ENCODE measurements at regions not wholly inside any gene's neighbourhood (a gene's known extent, or its start where the extent isn't known, plus 50 kb on each side); places are given as distances from the start of the nearest gene placed in this dataset.

GRCh38 chr6:22356362-22356940 lies 59.6 kb upstream of the PRL start:
- no peak for TF ChIP-seq CTCF (IDR thresholded peaks at IDR 0.05; ENCODE audit: poor library complexity)
- TF ChIP-seq EZH2phosphoT487 (IDR thresholded peaks at IDR 0.05; ENCODE audit: low read depth, severe bottlenecking, unreplicated experiment) = no peak
- TF ChIP-seq EZH2 (IDR thresholded peaks at IDR 0.05; ENCODE audit: borderline replicate concordance) = no peak
- Histone ChIP-seq H4K20me1 (ENCODE audit: insufficient read depth, poor library complexity, severe bottlenecking) (no peaks in the 10 kb centered on the region), H3K36me3 (replicated peaks; ENCODE audit: insufficient read depth, low read depth) (no peaks in the 10 kb centered on the region), H2AFZ (no peak overlapping the region), H3K9me3 (ENCODE audit: low read depth) (no peaks in the 10 kb centered on the region), H3K4me2 (no peak overlapping the region), H3K4me3 (no peak overlapping the region), H3K9me2 (replicated peaks; ENCODE audit: insufficient read depth) (no peaks in the 10 kb centered on the region), H3K4me1 (ENCODE audit: insufficient read depth) (no peaks in the 10 kb centered on the region), H3K27ac (no peak overlapping the region), H3K79me2 (no peaks in the 10 kb centered on the region), H3K27me3 (no peaks in the 10 kb centered on the region)
- DNase-seq (ENCODE audit: low spot score) = no peak
- WGBS (ENCODE audit: low lambda C conversion rate, missing lambda C conversion rate) = 91% methylated on average over 24 of the region's 28 CpGs

GRCh38 chr6:22357724-22358189 lies 60.9 kb upstream of the PRL start:
- Histone ChIP-seq H3K27ac (no peak overlapping the region), H3K4me1 (ENCODE audit: insufficient read depth) (peaks cover 3% of the 10 kb centered on the region), H3K4me2 (no peak overlapping the region), H3K4me3 (no peak overlapping the region), H3K36me3 (replicated peaks; ENCODE audit: insufficient read depth, low read depth) (no peaks in the 10 kb centered on the region), H4K20me1 (ENCODE audit: insufficient read depth, poor library complexity, severe bottlenecking) (no peaks in the 10 kb centered on the region), H3K27me3 (no peaks in the 10 kb centered on the region), H2AFZ (no peak overlapping the region), H3K9me3 (ENCODE audit: low read depth) (no peaks in the 10 kb centered on the region), H3K79me2 (no peaks in the 10 kb centered on the region), H3K9me2 (replicated peaks; ENCODE audit: insufficient read depth) (no peaks in the 10 kb centered on the region)
- TF ChIP-seq EZH2phosphoT487 (IDR thresholded peaks at IDR 0.05; ENCODE audit: low read depth, severe bottlenecking, unreplicated experiment) (no peak), CTCF (IDR thresholded peaks at IDR 0.05; ENCODE audit: poor library complexity) (no peak), EZH2 (IDR thresholded peaks at IDR 0.05; ENCODE audit: borderline replicate concordance) (no peak)
- DNase-seq (ENCODE audit: low spot score) = no peak

- TF ChIP-seq CTCF (IDR thresholded peaks at IDR 0.05; ENCODE audit: poor library complexity) = no peak
- TF ChIP-seq EZH2 (IDR thresholded peaks at IDR 0.05; ENCODE audit: borderline replicate concordance) = no peak
- TF ChIP-seq EZH2phosphoT487 (IDR thresholded peaks at IDR 0.05; ENCODE audit: low read depth, severe bottlenecking, unreplicated experiment) = no peak
- Histone ChIP-seq H3K27me3 (no peaks in the 10 kb centered on the region), H2AFZ (no peak overlapping the region), H4K20me1 (ENCODE audit: insufficient read depth, poor library complexity, severe bottlenecking) (no peaks in the 10 kb centered on the region), H3K27ac (no peak overlapping the region), H3K36me3 (replicated peaks; ENCODE audit: insufficient read depth, low read depth) (no peaks in the 10 kb centered on the region), H3K79me2 (no peaks in the 10 kb centered on the region), H3K9me2 (replicated peaks; ENCODE audit: insufficient read depth) (no peaks in the 10 kb centered on the region), H3K9me3 (ENCODE audit: low read depth) (no peaks in the 10 kb centered on the region), H3K4me1 (ENCODE audit: insufficient read depth) (peaks cover 18% of the 10 kb centered on the region), H3K4me3 (no peak overlapping the region), H3K4me2 (no peak overlapping the region)
- WGBS (ENCODE audit: low lambda C conversion rate, missing lambda C conversion rate) = 87% methylated on average over 5 of the region's 5 CpGs
- DNase-seq (ENCODE audit: low spot score) = no peak
Measured at GRCh38 chr6:22361576-22361975, 64.7 kb upstream of the PRL start.

DNA sequence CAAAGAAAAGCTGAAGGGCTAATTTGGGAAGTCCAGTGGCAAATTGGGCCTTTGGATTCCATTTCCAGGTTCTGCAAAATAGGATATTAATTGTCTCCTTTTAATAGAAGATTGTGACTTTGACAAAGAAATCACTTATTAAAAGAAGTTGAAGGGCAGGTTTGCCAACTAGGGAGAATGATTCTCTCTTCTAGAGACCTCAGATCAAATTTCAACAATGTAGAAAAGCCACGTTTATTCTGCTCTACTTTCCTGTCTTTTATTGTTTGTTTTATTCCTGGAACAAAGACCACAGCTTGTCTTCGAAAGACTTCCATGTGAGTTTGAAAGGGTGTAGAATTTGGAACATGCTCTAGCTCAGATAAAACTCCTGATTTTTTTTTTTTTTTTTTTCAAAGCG lies 65.5 kb upstream of the PRL start:
- 49% methylated on average over 3 of the region's 3 CpGs for WGBS (ENCODE audit: low lambda C conversion rate, missing lambda C conversion rate)
- Histone ChIP-seq H4K20me1 (ENCODE audit: insufficient read depth, poor library complexity, severe bottlenecking) (no peaks in the 10 kb centered on the region), H3K4me3 (no peak overlapping the region), H3K79me2 (no peaks in the 10 kb centered on the region), H3K4me2 (no peak overlapping the region), H3K9me2 (replicated peaks; ENCODE audit: insufficient read depth) (no peaks in the 10 kb centered on the region), H3K27me3 (no peaks in the 10 kb centered on the region), H3K9me3 (ENCODE audit: low read depth) (no peaks in the 10 kb centered on the region), H3K27ac (peak overlapping the region; percentile 73), H3K4me1 (ENCODE audit: insufficient read depth) (peaks cover 23% of the 10 kb centered on the region), H2AFZ (no peak overlapping the region), H3K36me3 (replicated peaks; ENCODE audit: insufficient read depth, low read depth) (no peaks in the 10 kb centered on the region)
- TF ChIP-seq EZH2phosphoT487 (IDR thresholded peaks at IDR 0.05; ENCODE audit: low read depth, severe bottlenecking, unreplicated experiment) (no peak), EZH2 (IDR thresholded peaks at IDR 0.05; ENCODE audit: borderline replicate concordance) (no peak)
- no peak for DNase-seq (ENCODE audit: low spot score)
